T-cell (primary cell): ENCODE measurements at regions not wholly inside any gene's neighbourhood (a gene's known extent, or its start where the extent isn't known, plus 50 kb on each side); places are given as distances from the start of the nearest gene placed in this dataset.

Experiments
- ATAC-seq, 4 experiments: fragments of 200-7000 bp in 3 of 4; fragments of 150-1000 bp in 1 of 4; cut with Tn5 transposase; replicated peaks in 1 of 4; 1 replicate in 3 of 4; 2 replicates in 1 of 4; pipeline ENCODE4 v1.10.0; 2021; ENCODE audit warnings: moderate library complexity in 3 of 4, mild to moderate bottlenecking in 2 of 4, moderate number of reproducible peaks in 1 of 4
- CTCF ChIA-PET, 2 donors: fragments of 300-600 bp; sonication (Branson Sonifier 250); formaldehyde crosslinking; loops; one replicate each; lab custom pipeline; 2022; ENCODE audit warnings: antibody characterized with exemption in 2 of 2; lab: Charles Lee
- POLR2A ChIA-PET, 2 donors: fragments of 300-600 bp; sonication (Branson Sonifier 250); formaldehyde crosslinking; loops; one replicate each; lab custom pipeline; 2022; ENCODE audit warnings: antibody characterized with exemption in 2 of 2; lab: Charles Lee
- DNase-seq, 35 experiments: peaks; one replicate each; pipeline versions ENCODE4 v3.0.0 to v3.0.0-alpha.2; 2013 to 2023
- H3K27ac ChIP-seq: one replicate; pipeline ENCODE4 v1.5.1; 2013; ENCODE audit warnings: low read length
- H3K27me3 ChIP-seq, 2 experiments: replicated peaks in 1 of 2; 1 replicate in 1 of 2; 2 replicates in 1 of 2; pipeline versions ENCODE4 v1.6.1 to v1.7.0; 2013; ENCODE audit warnings: low read length in 1 of 2, mixed read lengths in 1 of 2; ENCODE audit not compliant: control insufficient read depth in 2 of 2, insufficient read depth in 2 of 2; ENCODE audit errors: extremely low read depth in 1 of 2
- H3K36me3 ChIP-seq, 2 donors: 1 replicate in 1 of 2; 2 replicates in 1 of 2; pipeline versions ENCODE4 v1.6.1 to v1.7.0; 2013; ENCODE audit warnings: low read length in 1 of 2; ENCODE audit not compliant: control insufficient read depth in 2 of 2, insufficient read depth in 1 of 2; ENCODE audit errors: extremely low read depth in 1 of 2
- H3K4me1 ChIP-seq, 2 experiments: 1 replicate in 1 of 2; 2 replicates in 1 of 2; pipeline versions ENCODE4 v1.6.1 to v1.7.0; 2013; ENCODE audit warnings: low read length in 2 of 2, mixed read lengths in 1 of 2; ENCODE audit not compliant: insufficient read depth in 2 of 2, control insufficient read depth in 1 of 2; ENCODE audit errors: extremely low read depth in 1 of 2
- H3K4me3 ChIP-seq, 2 donors: 1 replicate in 1 of 2; 2 replicates in 1 of 2; pipeline versions ENCODE4 v1.5.1 to v1.7.0; 2013; ENCODE audit warnings: mild to moderate bottlenecking in 2 of 2, low read length in 1 of 2, moderate library complexity in 1 of 2; ENCODE audit not compliant: control insufficient read depth in 1 of 2; ENCODE audit errors: extremely low read depth in 1 of 2
- H3K9me3 ChIP-seq: 2 replicates; pipeline ENCODE4 v1.7.0; 2013
- H3K27ac Mint-ChIP-seq, 2 donors: one replicate each; pipeline ENCODE4 v1.8.0; 2020 to 2021; ENCODE audit warnings: mild to moderate bottlenecking in 2 of 2, mixed read lengths in 2 of 2
- H3K27me3 Mint-ChIP-seq, 2 donors: one replicate each; pipeline ENCODE4 v1.8.0; 2021 to 2022; ENCODE audit warnings: mixed read lengths in 2 of 2
- H3K36me3 Mint-ChIP-seq: one replicate; pipeline ENCODE4 v1.8.0; 2021; ENCODE audit warnings: mixed read lengths
- H3K4me1 Mint-ChIP-seq, 3 donors: one replicate each; pipeline ENCODE4 v1.8.0; 2020 to 2022; ENCODE audit warnings: mixed read lengths in 3 of 3, mild to moderate bottlenecking in 1 of 3
- H3K4me3 Mint-ChIP-seq, 3 donors: one replicate each; pipeline ENCODE4 v1.8.0; 2020 to 2022; ENCODE audit warnings: mild to moderate bottlenecking in 3 of 3, mixed read lengths in 3 of 3, moderate library complexity in 3 of 3
- H3K9me3 Mint-ChIP-seq, 3 donors: one replicate each; pipeline ENCODE4 v1.8.0; 2020 to 2022; ENCODE audit warnings: mixed read lengths in 3 of 3
- WGBS: methylation state at CpG from one replicate; pipeline ENCODE4 v1.1.5; 2013; ENCODE audit warnings: missing lambda C conversion rate; ENCODE audit not compliant: insufficient coverage; 5-methylcytosine and 5-hydroxymethylcytosine counted together

DNA sequence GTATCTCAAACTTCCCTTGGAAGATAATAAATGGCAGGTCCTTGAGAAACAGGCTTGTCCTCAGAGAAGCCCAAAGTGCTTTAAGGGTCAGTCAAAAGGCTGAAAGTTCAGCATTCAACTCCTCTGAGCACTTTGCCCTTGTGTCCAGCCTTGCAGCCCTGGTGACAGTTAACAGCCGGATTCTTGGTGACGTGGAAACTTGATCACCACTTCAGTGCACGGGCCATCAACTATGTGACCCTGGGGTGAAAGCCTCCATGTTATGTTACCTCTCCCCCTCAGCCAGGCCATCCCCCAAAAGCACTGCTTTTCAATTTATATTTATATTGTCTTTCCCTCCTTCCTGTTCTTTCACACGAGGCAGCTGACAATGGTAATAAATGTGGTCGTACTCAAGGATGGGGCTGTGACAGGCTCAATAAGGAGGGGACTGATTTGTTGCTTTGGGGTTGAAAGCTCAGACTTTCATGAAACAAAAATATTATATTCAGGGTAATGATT, 164.0 kb upstream of the NRP1 start:
- DNase-seq: no peak
- Histone ChIP-seq H3K4me3 (no peak overlapping the region), H3K4me1 (no peaks in the 10 kb centered on the region), H3K9me3 (no peaks in the 10 kb centered on the region), H3K27me3 (no peaks in the 10 kb centered on the region), H3K36me3 (no peaks in the 10 kb centered on the region), H3K27ac (no peak overlapping the region)
- H3K4me3 Mint-ChIP-seq: no peak overlapping the region
- POLR2A ChIA-PET: no interaction called here
- peaks cover 0 to 3% (median 0%) of the 10 kb centered on the region in 3 donors for H3K9me3 Mint-ChIP-seq
- H3K36me3 Mint-ChIP-seq: no peaks in the 10 kb centered on the region
- WGBS: 83% methylated on average over 3 of the region's 5 CpGs
- no peak for ATAC-seq
- CTCF ChIA-PET: no interaction called here
- no peak overlapping the region for H3K27ac Mint-ChIP-seq
- no peaks in the 10 kb centered on the region for H3K4me1 Mint-ChIP-seq
- H3K27me3 Mint-ChIP-seq: peaks cover 0 to 13% of the 10 kb centered on the region in 2 donors

DNA sequence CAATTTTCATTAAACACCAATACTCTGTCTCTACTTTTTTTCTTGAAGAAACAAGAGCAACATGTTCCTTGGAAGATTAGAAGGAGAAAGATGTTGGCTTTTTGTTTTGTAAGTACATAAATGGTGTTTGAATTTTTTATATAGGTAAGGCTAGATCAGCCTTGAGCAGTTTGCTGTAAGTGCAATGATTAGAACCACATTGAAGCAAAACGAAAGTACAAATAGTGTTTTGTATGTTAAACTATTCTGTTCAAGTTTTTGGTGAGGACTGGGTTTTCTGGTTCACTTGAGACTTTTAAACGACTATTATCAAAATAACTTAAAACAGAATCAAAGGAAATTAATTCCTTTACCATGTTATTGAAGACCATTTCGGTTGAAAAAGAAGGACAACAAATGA, 162.9 kb upstream of the NRP1 start:
- Mint-ChIP-seq H3K9me3 (no peaks in the 10 kb centered on the region), H3K27ac (no peak overlapping the region), H3K36me3 (no peaks in the 10 kb centered on the region), H3K4me1 (no peaks in the 10 kb centered on the region), H3K4me3 (no peak overlapping the region), H3K27me3 (peaks cover 0 to 10% of the 10 kb centered on the region in 2 donors)
- DNase-seq (no peak), ATAC-seq (no peak)
- H3K9me3 ChIP-seq: no peaks in the 10 kb centered on the region
- ChIA-PET CTCF (no interaction called here), POLR2A (no interaction called here)
- no peak overlapping the region for H3K27ac ChIP-seq
- H3K4me3 ChIP-seq: no peak overlapping the region
- no CpG with 5 or more reads among the region's 3 CpGs for WGBS
- no peaks in the 10 kb centered on the region for H3K27me3 ChIP-seq
- no peaks in the 10 kb centered on the region for H3K36me3 ChIP-seq
- H3K4me1 ChIP-seq: no peaks in the 10 kb centered on the region

DNA sequence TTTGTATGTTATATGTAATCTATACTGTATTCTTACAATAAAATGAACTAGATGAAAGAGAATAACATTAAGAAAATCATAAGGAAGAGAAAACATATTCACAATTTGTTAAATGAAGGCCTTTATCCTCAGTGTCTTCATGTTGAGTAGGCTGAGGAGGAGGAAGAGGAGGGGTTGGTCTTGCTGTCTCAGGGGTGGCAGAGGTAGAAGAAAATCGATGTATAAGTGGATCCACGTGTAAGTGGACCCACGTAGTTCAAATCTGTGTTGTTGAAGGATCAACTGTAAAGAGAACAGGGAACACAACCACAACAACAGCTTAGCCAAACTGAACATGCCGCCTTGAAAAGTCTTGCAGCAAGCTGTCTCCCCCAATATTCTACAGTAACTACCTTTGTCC, 161.6 kb upstream of the NRP1 start:
- Mint-ChIP-seq H3K27ac (no peak overlapping the region), H3K9me3 (no peaks in the 10 kb centered on the region), H3K4me3 (no peak overlapping the region), H3K27me3 (peaks cover 0 to 6% of the 10 kb centered on the region in 2 donors), H3K36me3 (no peaks in the 10 kb centered on the region), H3K4me1 (no peaks in the 10 kb centered on the region)
- Histone ChIP-seq H3K4me3 (no peak overlapping the region), H3K9me3 (no peaks in the 10 kb centered on the region), H3K27me3 (no peaks in the 10 kb centered on the region), H3K27ac (no peak overlapping the region), H3K4me1 (no peaks in the 10 kb centered on the region), H3K36me3 (no peaks in the 10 kb centered on the region)
- no peak for ATAC-seq
- ChIA-PET CTCF (no interaction called here), POLR2A (interaction anchor here in 1 of 2 donors (0.6 kb wide), 1 partner anchor 460 kb away, joined by 3 read pairs; no protein-coding TSS in a partner anchor)
- WGBS: no CpG with 5 or more reads among the region's 4 CpGs
- no peak for DNase-seq

DNA sequence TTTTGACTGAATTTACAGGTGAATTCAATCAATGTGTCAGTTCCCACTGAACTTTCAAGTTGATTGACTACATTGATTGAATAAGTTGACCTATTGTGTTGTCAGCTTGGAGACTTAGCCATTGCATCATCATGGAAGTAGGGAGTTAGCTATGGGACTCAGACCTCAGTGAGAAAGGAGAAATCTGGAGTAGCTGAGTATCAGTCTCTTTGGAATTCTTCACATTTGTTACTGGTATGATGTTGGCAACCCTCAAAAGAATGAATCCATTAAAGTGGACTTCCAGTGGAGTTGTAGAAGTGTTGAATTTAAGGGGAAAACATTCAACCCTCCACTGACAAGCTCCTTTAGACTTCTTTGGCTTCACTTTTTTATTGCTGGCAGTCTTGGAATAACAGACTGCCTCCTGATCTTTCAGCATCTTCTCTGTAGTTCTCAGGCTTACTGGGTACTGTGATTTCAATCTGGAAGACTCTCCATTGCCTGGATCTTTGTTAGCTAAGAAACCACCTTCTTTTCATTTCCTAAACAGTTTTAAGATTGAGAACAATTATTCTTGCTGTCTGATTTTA, 160.3 kb upstream of the NRP1 start:
- no peaks in the 10 kb centered on the region for H3K9me3 Mint-ChIP-seq
- DNase-seq: no peak
- ATAC-seq: no peak
- no peaks in the 10 kb centered on the region for H3K4me1 ChIP-seq
- H3K36me3 Mint-ChIP-seq: no peaks in the 10 kb centered on the region
- ChIA-PET POLR2A (no interaction called here), CTCF (no interaction called here)
- no peak overlapping the region for H3K4me3 Mint-ChIP-seq
- no peak overlapping the region for H3K27ac Mint-ChIP-seq
- peaks cover 0 to 3% of the 10 kb centered on the region in 2 donors for H3K27me3 Mint-ChIP-seq
- no peak overlapping the region for H3K27ac ChIP-seq
- H3K4me1 Mint-ChIP-seq: no peaks in the 10 kb centered on the region
- no peaks in the 10 kb centered on the region for H3K27me3 ChIP-seq
- no peaks in the 10 kb centered on the region for H3K36me3 ChIP-seq
- no peaks in the 10 kb centered on the region for H3K9me3 ChIP-seq
- H3K4me3 ChIP-seq: no peak overlapping the region

DNA sequence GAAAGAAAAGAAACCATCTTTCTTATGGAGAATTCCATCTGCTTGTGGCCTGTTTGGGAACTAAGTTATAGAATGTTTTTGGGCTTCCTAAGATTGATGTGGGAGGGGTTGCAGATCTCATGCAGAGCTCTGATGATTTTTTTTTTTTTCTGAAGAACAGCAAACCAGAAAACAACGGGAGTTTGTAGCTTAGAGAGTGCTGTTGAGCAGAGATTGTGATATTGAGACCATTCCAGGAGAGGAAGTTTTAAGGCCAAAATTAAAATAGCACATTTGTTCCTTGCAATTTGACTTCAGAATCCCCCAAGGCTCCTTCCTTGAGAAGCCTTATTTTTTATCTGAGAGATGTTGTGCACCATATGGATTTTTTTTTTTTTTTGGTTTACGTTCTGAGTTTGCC, 159.5 kb upstream of the NRP1 start:
- H3K36me3 ChIP-seq: no peaks in the 10 kb centered on the region
- H3K4me3 Mint-ChIP-seq: no peak overlapping the region
- H3K27me3 Mint-ChIP-seq: peaks cover 0 to 3% of the 10 kb centered on the region in 2 donors
- H3K27ac Mint-ChIP-seq: no peak overlapping the region
- no peaks in the 10 kb centered on the region for H3K4me1 Mint-ChIP-seq
- H3K27ac ChIP-seq: no peak overlapping the region
- no peaks in the 10 kb centered on the region for H3K27me3 ChIP-seq
- WGBS: no CpG with 5 or more reads among the region's 2 CpGs
- CTCF ChIA-PET: no interaction called here
- POLR2A ChIA-PET: interaction anchor here in 1 of 2 donors (0.5 kb wide), 1 partner anchor 29 kb away, joined by 3 read pairs; no protein-coding TSS in a partner anchor
- H3K4me3 ChIP-seq: no peak overlapping the region
- DNase-seq (no peak), ATAC-seq (no peak)
- no peaks in the 10 kb centered on the region for H3K9me3 Mint-ChIP-seq
- no peaks in the 10 kb centered on the region for H3K9me3 ChIP-seq
- H3K36me3 Mint-ChIP-seq: no peaks in the 10 kb centered on the region
- no peaks in the 10 kb centered on the region for H3K4me1 ChIP-seq

DNA sequence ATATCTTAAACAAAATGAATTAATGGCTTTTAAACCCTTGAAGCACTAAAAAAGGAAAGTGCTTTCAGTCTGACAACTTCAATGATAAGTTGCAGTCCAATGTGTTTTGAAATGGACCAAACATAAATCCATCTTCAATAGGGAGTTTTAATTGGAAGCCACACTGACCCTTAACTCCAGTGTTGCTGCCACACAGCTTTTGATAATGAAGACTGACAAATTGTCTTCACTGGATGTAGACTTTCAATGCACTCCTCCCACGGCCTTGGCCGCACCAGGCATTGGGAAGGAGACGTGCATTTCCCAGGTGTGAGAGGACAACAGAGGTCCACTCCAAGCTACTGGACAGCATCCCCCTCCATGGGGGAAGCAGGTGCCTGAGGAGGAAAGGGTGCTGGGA, 159.0 kb upstream of the NRP1 start:
- Histone ChIP-seq H3K4me1 (no peaks in the 10 kb centered on the region), H3K4me3 (no peak overlapping the region), H3K36me3 (no peaks in the 10 kb centered on the region), H3K27me3 (no peaks in the 10 kb centered on the region), H3K27ac (no peak overlapping the region), H3K9me3 (no peaks in the 10 kb centered on the region)
- H3K4me1 Mint-ChIP-seq: no peaks in the 10 kb centered on the region
- H3K4me3 Mint-ChIP-seq: no peak overlapping the region
- DNase-seq (no peak), ATAC-seq (no peak)
- peaks cover 0 to 3% of the 10 kb centered on the region in 2 donors for H3K27me3 Mint-ChIP-seq
- H3K36me3 Mint-ChIP-seq: no peaks in the 10 kb centered on the region
- no peak overlapping the region for H3K27ac Mint-ChIP-seq
- POLR2A ChIA-PET: interaction anchor here in 1 of 2 donors (0.5 kb wide), 1 partner anchor 29 kb away, joined by 3 read pairs; no protein-coding TSS in a partner anchor
- H3K9me3 Mint-ChIP-seq: no peaks in the 10 kb centered on the region
- no CpG with 5 or more reads among the region's 3 CpGs for WGBS
- CTCF ChIA-PET: no interaction called here
